HEK293 (cell line): ENCODE measurements at regions not wholly inside any gene's neighbourhood (a gene's known extent, or its start where the extent isn't known, plus 50 kb on each side); places are given as distances from the start of the nearest gene placed in this dataset.

Experiments used
- CTCF ChIA-PET: fragments of 350-600 bp; formaldehyde crosslinking; extraction: SDS; loops from one replicate; lab custom pipeline; 2021; ENCODE audit warnings: antibody characterized with exemption; lab: Yijun Ruan, JAX
- POLR2A ChIA-PET: fragments of 300-600 bp; formaldehyde crosslinking; extraction: SDS; loops from one replicate; lab custom pipeline; 2020; ENCODE audit warnings: antibody characterized with exemption, inconsistent platforms; lab: Yijun Ruan, JAX
- H3K27ac ChIP-seq: fragments of 200-500 bp; sonication (Bioruptor generic); 2 replicates; pipeline ENCODE4 v1.5.1; 2014; ENCODE audit warnings: low read depth, low read length, control low read depth, inconsistent platforms; ENCODE audit errors: extremely low read depth
- H3K36me3 ChIP-seq, 2 experiments: fragments of 200-500 bp in 1 of 2; sonication (Bioruptor generic) in 1 of 2; 1 replicate in 1 of 2; 2 replicates in 1 of 2; pipeline ENCODE4 v1.5.1; 2014 to 2017; ENCODE audit warnings: inconsistent platforms in 2 of 2, low read length in 2 of 2; ENCODE audit not compliant: control insufficient read depth in 2 of 2, insufficient read depth in 1 of 2
- H3K4me1 ChIP-seq: fragments of 200-500 bp; sonication (Bioruptor generic); 2 replicates; pipeline ENCODE4 v1.5.1; 2014; ENCODE audit warnings: mild to moderate bottlenecking, low read length, inconsistent platforms; ENCODE audit not compliant: control insufficient read depth, insufficient read depth
- H3K4me3 ChIP-seq: 2 replicates; pipeline ENCODE4 v1.5.1; 2011; ENCODE audit warnings: low read depth, mild to moderate bottlenecking, control low read depth, low read length, moderate library complexity
- H3K9me3 ChIP-seq: fragments of 200-500 bp; sonication (Bioruptor generic); 2 replicates; pipeline ENCODE4 v1.5.1; 2014; ENCODE audit warnings: low read depth, low read length, inconsistent platforms; ENCODE audit not compliant: control insufficient read depth, insufficient read depth
- GLI4 ChIP-seq: fragments of 450-650 bp; formaldehyde crosslinking; IDR thresholded peaks from 2 replicates; pipeline ENCODE4 v1.5.1; 2016; ENCODE audit warnings: missing biosample characterization, missing genetic modification characterization
- GLIS2 ChIP-seq: fragments of 450-650 bp; formaldehyde crosslinking; IDR thresholded peaks from 2 replicates; pipeline ENCODE4 v1.5.1; 2016; ENCODE audit warnings: missing biosample characterization, missing genetic modification characterization
- HOXC10 ChIP-seq: sonication (generic); formaldehyde crosslinking; IDR thresholded peaks from 2 replicates; pipeline ENCODE4 v1.8.1; 2023; ENCODE audit warnings: mild to moderate bottlenecking, missing genetic modification reagents
- PRDM1 ChIP-seq: fragments of 450-650 bp; formaldehyde crosslinking; IDR thresholded peaks from 2 replicates; pipeline ENCODE4; 2016; ENCODE audit warnings: missing biosample characterization, missing genetic modification characterization
- ZFP3 ChIP-seq: fragments of 450-650 bp; formaldehyde crosslinking; IDR thresholded peaks from 2 replicates; pipeline ENCODE4 v1.5.1; 2016; ENCODE audit warnings: low read depth, missing biosample characterization, missing genetic modification characterization
- ZFP41 ChIP-seq: fragments of 450-650 bp; formaldehyde crosslinking; IDR thresholded peaks from 2 replicates; pipeline ENCODE4 v1.5.1; 2016; ENCODE audit warnings: missing biosample characterization, missing genetic modification characterization, borderline replicate concordance
- ZNF10 ChIP-seq: fragments of 450-650 bp; formaldehyde crosslinking; IDR thresholded peaks from 2 replicates; pipeline ENCODE4 v1.5.1; 2017; ENCODE audit warnings: missing biosample characterization, missing genetic modification characterization
- ZNF133 ChIP-seq: fragments of 450-650 bp; formaldehyde crosslinking; IDR thresholded peaks from 2 replicates; pipeline ENCODE4 v1.5.1; 2016; ENCODE audit warnings: missing biosample characterization, missing genetic modification characterization
- ZNF16 ChIP-seq: fragments of 450-650 bp; formaldehyde crosslinking; IDR thresholded peaks from 2 replicates; pipeline ENCODE4 v1.5.1; 2016; ENCODE audit warnings: low read depth, missing biosample characterization, missing genetic modification characterization
- ZNF223 ChIP-seq: fragments of 450-650 bp; formaldehyde crosslinking; IDR thresholded peaks from 2 replicates; pipeline ENCODE4 v1.5.1; 2016; ENCODE audit warnings: missing biosample characterization, missing genetic modification characterization
- ZNF302 ChIP-seq: fragments of 450-650 bp; formaldehyde crosslinking; IDR thresholded peaks from 2 replicates; pipeline ENCODE4 v1.5.1; 2016; ENCODE audit warnings: missing biosample characterization, missing genetic modification characterization, low read depth
- ZNF366 ChIP-seq: fragments of 450-650 bp; formaldehyde crosslinking; conservative IDR thresholded peaks from 2 replicates; pipeline ENCODE4 v1.5.1; 2016; ENCODE audit warnings: missing biosample characterization, missing genetic modification characterization
- ZNF394 ChIP-seq: fragments of 450-650 bp; formaldehyde crosslinking; IDR thresholded peaks from 2 replicates; pipeline ENCODE4 v1.5.1; 2016; ENCODE audit warnings: missing biosample characterization, missing genetic modification characterization, mild to moderate bottlenecking, moderate library complexity, borderline replicate concordance
- ZNF514 ChIP-seq: fragments of 450-650 bp; formaldehyde crosslinking; IDR thresholded peaks from 2 replicates; pipeline ENCODE4 v1.5.1; 2016; ENCODE audit warnings: missing biosample characterization, missing genetic modification characterization
- ZNF660 ChIP-seq: fragments of 450-650 bp; IDR thresholded peaks from 2 replicates; pipeline ENCODE4 v1.5.1; 2018; ENCODE audit warnings: missing biosample characterization, mild to moderate bottlenecking, missing genetic modification characterization
- TF ChIP-seq, protein P1 (sequence below): fragments of 450-650 bp; formaldehyde crosslinking; IDR thresholded peaks from 2 replicates; pipeline ENCODE4 v1.5.1; 2016; ENCODE audit warnings: missing biosample characterization, missing genetic modification characterization
- TF ChIP-seq, protein P2 (sequence below): fragments of 450-650 bp; formaldehyde crosslinking; IDR thresholded peaks from 2 replicates; pipeline ENCODE4 v1.5.1; 2016; ENCODE audit warnings: missing biosample characterization, missing genetic modification characterization, borderline replicate concordance
- TF ChIP-seq, protein P3 (sequence below): fragments of 450-650 bp; formaldehyde crosslinking; IDR thresholded peaks from 2 replicates; pipeline ENCODE4 v1.5.1; 2016; ENCODE audit warnings: missing biosample characterization, missing genetic modification characterization
- TF ChIP-seq, protein P4 (sequence below): fragments of 450-650 bp; formaldehyde crosslinking; IDR thresholded peaks from 2 replicates; pipeline ENCODE4 v1.5.1; 2016; ENCODE audit warnings: missing biosample characterization, missing genetic modification characterization, borderline replicate concordance
- TF ChIP-seq, protein P5 (sequence below): fragments of 450-650 bp; formaldehyde crosslinking; IDR thresholded peaks from 2 replicates; pipeline ENCODE4 v1.5.1; 2016; ENCODE audit warnings: missing biosample characterization, missing genetic modification characterization
- TF ChIP-seq, protein P6 (sequence below): fragments of 450-650 bp; formaldehyde crosslinking; IDR thresholded peaks from 2 replicates; pipeline ENCODE4 v1.5.1; 2016; ENCODE audit warnings: missing biosample characterization, missing genetic modification characterization
- TF ChIP-seq, protein P7 (sequence below): fragments of 450-650 bp; formaldehyde crosslinking; IDR thresholded peaks from 2 replicates; pipeline ENCODE4 v1.5.1; 2017; ENCODE audit warnings: missing biosample characterization, missing genetic modification characterization

DNA sequence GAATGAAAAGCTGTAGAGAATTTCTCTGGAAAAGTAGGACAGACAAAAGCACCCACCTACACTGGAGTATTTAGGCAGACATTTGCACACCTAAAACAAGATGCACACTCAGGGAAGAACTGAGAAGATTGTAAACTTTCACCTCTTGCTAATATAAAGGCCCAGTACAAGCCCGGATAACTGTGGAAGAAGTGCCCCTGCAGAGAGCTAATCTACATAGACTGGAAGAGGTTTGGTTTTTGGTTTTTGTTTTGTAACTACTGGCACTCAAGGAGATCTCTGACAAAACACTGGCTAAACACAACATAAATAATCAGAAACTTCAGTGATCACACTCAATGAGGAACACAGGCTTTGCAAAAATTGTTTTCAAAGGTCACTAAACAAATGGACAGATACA, 782.2 kb upstream of the SLC8A1 start:
- Histone ChIP-seq H3K27ac (no peak overlapping the region), H3K4me3 (no peak overlapping the region), H3K36me3 (no peaks in the 10 kb centered on the region), H3K9me3 (no peaks in the 10 kb centered on the region), H3K4me1 (no peaks in the 10 kb centered on the region)
- TF ChIP-seq, protein P1, sequence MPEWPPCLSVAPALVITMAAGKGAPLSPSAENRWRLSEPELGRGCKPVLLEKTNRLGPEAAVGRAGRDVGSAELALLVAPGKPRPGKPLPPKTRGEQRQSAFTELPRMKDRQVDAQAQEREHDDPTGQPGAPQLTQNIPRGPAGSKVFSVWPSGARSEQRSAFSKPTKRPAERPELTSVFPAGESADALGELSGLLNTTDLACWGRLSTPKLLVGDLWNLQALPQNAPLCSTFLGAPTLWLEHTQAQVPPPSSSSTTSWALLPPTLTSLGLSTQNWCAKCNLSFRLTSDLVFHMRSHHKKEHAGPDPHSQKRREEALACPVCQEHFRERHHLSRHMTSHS (tag by site-specific recombination) = no peak
- TF ChIP-seq ZFP41 (tag by site-specific recombination) (no peak), GLIS2 (tag by site-specific recombination) (no peak), ZNF16 (tag by site-specific recombination) (no peak)
- TF ChIP-seq, protein P2, sequence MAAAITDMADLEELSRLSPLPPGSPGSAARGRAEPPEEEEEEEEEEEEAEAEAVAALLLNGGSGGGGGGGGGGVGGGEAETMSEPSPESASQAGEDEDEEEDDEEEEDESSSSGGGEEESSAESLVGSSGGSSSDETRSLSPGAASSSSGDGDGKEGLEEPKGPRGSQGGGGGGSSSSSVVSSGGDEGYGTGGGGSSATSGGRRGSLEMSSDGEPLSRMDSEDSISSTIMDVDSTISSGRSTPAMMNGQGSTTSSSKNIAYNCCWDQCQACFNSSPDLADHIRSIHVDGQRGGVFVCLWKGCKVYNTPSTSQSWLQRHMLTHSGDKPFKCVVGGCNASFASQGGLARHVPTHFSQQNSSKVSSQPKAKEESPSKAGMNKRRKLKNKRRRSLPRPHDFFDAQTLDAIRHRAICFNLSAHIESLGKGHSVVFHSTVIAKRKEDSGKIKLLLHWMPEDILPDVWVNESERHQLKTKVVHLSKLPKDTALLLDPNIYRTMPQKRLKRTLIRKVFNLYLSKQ (tag by site-specific recombination) = no peak
- TF ChIP-seq, protein P3, sequence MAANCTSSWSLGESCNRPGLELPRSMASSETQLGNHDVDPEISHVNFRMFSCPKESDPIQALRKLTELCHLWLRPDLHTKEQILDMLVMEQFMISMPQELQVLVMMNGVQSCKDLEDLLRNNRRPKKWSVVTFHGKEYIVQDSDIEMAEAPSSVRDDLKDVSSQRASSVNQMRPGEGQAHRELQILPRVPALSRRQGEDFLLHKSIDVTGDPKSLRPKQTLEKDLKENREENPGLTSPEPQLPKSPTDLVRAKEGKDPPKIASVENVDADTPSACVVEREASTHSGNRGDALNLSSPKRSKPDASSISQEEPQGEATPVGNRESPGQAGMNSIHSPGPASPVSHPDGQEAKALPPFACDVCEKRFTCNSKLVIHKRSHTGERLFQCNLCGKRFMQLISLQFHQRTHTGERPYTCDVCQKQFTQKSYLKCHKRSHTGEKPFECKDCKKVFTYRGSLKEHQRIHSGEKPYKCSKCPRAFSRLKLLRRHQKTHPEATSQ (tag by site-specific recombination) = no peak
- TF ChIP-seq, protein P4, sequence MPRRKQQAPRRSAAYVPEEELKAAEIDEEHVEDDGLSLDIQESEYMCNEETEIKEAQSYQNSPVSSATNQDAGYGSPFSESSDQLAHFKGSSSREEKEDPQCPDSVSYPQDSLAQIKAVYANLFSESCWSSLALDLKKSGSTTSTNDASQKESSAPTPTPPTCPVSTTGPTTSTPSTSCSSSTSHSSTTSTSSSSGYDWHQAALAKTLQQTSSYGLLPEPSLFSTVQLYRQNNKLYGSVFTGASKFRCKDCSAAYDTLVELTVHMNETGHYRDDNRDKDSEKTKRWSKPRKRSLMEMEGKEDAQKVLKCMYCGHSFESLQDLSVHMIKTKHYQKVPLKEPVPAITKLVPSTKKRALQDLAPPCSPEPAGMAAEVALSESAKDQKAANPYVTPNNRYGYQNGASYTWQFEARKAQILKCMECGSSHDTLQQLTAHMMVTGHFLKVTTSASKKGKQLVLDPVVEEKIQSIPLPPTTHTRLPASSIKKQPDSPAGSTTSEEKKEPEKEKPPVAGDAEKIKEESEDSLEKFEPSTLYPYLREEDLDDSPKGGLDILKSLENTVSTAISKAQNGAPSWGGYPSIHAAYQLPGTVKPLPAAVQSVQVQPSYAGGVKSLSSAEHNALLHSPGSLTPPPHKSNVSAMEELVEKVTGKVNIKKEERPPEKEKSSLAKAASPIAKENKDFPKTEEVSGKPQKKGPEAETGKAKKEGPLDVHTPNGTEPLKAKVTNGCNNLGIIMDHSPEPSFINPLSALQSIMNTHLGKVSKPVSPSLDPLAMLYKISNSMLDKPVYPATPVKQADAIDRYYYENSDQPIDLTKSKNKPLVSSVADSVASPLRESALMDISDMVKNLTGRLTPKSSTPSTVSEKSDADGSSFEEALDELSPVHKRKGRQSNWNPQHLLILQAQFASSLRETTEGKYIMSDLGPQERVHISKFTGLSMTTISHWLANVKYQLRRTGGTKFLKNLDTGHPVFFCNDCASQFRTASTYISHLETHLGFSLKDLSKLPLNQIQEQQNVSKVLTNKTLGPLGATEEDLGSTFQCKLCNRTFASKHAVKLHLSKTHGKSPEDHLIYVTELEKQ (tag by site-specific recombination) = no peak
- TF ChIP-seq, protein P5, sequence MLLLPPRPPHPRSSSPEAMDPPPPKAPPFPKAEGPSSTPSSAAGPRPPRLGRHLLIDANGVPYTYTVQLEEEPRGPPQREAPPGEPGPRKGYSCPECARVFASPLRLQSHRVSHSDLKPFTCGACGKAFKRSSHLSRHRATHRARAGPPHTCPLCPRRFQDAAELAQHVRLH (tag by site-specific recombination) = no peak
- POLR2A ChIA-PET = no interaction called here
- CTCF ChIA-PET = no interaction called here

DNA sequence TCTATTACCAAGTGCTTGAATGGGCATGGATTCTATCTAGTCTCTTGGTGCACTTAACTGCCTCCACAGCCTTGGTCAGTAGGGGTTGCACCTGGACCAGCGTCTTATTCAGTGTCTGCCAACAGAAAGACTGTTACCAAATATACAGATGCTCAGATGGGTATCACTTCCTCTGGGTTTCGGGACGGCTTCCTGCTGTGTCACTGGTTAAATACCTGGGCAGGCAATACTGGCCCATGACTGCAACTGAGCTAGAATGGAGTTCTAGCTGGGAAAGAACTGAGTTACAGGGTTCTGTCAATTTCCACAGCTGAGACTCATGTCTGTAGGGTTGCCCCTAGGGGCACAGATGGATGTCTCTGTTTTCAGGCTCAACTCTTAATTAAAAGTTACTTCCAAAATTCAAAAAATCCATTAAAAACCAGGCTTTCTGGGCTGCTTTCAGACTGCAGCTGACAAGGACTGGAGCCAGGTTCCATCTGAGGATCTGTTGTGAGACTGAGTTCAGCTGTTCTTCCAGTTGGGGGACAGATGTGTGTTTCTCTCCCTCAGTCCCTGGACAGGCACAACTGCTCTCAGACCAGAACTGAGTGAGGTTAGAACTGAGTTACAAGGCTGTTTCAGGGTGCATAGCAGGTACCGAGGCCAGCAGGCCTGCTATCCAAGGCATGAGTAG, 789.6 kb upstream of the SLC8A1 start:
- H3K4me3 ChIP-seq = no peak overlapping the region
- H3K4me1 ChIP-seq = no peaks in the 10 kb centered on the region
- ChIA-PET CTCF (no interaction called here), POLR2A (no interaction called here)
- no peaks in the 10 kb centered on the region for H3K9me3 ChIP-seq
- no peak overlapping the region for H3K27ac ChIP-seq
- TF ChIP-seq ZFP3 (tag by site-specific recombination) = no peak
- TF ChIP-seq ZNF16 (tag by site-specific recombination) = no peak
- TF ChIP-seq HOXC10 (CRISPR knock-in tag) = no peak
- TF ChIP-seq ZNF514 (tag by site-specific recombination) = no peak
- no peak for TF ChIP-seq PRDM1 (tag by site-specific recombination)
- TF ChIP-seq ZNF223 = no peak
- TF ChIP-seq ZNF366 (tag by site-specific recombination) = no peak
- no peak for TF ChIP-seq ZNF394
- TF ChIP-seq, protein P6, sequence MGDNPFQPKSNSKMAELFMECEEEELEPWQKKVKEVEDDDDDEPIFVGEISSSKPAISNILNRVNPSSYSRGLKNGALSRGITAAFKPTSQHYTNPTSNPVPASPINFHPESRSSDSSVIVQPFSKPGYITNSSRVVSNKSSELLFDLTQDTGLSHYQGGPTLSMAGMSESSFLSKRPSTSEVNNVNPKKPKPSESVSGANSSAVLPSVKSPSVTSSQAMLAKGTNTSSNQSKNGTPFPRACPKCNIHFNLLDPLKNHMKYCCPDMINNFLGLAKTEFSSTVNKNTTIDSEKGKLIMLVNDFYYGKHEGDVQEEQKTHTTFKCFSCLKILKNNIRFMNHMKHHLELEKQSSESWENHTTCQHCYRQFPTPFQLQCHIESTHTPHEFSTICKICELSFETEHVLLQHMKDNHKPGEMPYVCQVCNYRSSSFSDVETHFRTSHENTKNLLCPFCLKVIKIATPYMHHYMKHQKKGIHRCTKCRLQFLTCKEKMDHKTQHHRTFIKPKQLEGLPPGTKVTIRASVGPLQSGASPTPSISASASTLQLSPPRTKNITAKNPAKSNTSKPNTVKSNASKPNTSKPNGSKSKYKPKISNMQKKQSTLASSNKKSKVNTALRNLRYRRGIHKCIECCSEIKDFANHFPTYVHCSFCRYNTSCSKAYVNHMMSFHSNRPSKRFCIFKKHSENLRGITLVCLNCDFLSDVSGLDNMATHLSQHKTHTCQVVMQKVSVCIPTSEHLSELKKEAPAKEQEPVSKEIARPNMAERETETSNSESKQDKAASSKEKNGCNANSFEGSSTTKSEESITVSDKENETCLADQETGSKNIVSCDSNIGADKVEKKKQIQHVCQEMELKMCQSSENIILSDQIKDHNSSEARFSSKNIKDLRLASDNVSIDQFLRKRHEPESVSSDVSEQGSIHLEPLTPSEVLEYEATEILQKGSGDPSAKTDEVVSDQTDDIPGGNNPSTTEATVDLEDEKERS (tag by site-specific recombination) = no peak
- no peak for TF ChIP-seq ZNF302 (tag by site-specific recombination)
- no peak for TF ChIP-seq GLI4
- TF ChIP-seq, protein P7, sequence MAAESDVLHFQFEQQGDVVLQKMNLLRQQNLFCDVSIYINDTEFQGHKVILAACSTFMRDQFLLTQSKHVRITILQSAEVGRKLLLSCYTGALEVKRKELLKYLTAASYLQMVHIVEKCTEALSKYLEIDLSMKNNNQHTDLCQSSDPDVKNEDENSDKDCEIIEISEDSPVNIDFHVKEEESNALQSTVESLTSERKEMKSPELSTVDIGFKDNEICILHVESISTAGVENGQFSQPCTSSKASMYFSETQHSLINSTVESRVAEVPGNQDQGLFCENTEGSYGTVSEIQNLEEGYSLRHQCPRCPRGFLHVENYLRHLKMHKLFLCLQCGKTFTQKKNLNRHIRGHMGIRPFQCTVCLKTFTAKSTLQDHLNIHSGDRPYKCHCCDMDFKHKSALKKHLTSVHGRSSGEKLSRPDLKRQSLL (tag by site-specific recombination) = no peak
- no peak for TF ChIP-seq ZNF660
- TF ChIP-seq ZNF10 = no peak
- no peak for TF ChIP-seq ZNF133 (tag by site-specific recombination)
- H3K36me3 ChIP-seq = no peaks in the 10 kb centered on the region
